ENCODE measurements at regions not wholly inside any gene's neighbourhood (a gene's known extent, or its start where the extent isn't known, plus 50 kb on each side); places are given as distances from the start of the nearest gene placed in this dataset.

DNA sequence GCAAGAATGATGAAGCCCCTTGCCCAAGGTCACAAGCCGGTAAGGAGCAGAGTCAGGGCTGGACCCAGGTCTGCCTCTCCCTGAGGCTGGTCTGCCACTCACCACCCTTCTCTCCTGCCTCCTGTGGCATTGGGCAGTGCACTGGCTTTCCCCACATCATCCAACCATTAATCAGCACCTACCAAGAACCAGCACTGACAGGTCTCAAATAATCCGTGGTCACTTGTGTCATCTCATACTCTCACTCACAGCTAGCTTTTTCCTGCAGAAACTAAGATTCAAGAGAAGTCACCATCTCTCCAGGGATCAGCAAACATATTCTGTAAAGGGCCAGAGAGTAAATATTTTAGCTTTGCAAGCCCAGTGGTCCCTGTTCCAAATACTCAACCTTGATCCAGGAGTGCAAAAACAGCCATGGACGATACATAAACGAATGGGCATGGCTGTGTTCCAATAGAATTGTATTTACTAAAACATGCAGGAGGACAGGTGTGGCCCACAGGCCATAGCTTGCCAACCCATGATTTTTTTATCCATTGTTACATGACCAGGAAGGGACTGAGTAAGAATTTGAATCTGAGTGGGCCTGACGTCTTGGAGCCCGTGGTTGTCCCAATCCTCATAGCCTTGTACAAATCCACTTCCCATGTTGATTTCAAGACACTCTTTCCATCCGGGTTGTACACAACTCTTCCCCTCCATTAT is 374.2 kb downstream of the BCL11B start:
- no peaks in the 10 kb centered on the region for H3K36me3 ChIP-seq
- intact Hi-C loops (cut with DNase I) = no loop called here
- H3K27ac ChIP-seq = no peak overlapping the region
- no peak for TF ChIP-seq POLR2A (IDR thresholded peaks at IDR 0.05)
- TF ChIP-seq, protein P1, sequence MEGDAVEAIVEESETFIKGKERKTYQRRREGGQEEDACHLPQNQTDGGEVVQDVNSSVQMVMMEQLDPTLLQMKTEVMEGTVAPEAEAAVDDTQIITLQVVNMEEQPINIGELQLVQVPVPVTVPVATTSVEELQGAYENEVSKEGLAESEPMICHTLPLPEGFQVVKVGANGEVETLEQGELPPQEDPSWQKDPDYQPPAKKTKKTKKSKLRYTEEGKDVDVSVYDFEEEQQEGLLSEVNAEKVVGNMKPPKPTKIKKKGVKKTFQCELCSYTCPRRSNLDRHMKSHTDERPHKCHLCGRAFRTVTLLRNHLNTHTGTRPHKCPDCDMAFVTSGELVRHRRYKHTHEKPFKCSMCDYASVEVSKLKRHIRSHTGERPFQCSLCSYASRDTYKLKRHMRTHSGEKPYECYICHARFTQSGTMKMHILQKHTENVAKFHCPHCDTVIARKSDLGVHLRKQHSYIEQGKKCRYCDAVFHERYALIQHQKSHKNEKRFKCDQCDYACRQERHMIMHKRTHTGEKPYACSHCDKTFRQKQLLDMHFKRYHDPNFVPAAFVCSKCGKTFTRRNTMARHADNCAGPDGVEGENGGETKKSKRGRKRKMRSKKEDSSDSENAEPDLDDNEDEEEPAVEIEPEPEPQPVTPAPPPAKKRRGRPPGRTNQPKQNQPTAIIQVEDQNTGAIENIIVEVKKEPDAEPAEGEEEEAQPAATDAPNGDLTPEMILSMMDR (IDR thresholded peaks at IDR 0.05) = no peak
- H3K9me3 ChIP-seq = no peaks in the 10 kb centered on the region
- peaks cover 3 to 24% of the 10 kb centered on the region in 2 donors for H3K4me1 ChIP-seq
- no peak for DNase-seq
- no peak overlapping the region for H3K4me3 ChIP-seq (replicated peaks in 1 of 3)
- H3K27me3 ChIP-seq = no peaks in the 10 kb centered on the region
- WGBS, 2 donors = 75 to 88% methylated on average over 7 of the region's 7 CpGs

DNA sequence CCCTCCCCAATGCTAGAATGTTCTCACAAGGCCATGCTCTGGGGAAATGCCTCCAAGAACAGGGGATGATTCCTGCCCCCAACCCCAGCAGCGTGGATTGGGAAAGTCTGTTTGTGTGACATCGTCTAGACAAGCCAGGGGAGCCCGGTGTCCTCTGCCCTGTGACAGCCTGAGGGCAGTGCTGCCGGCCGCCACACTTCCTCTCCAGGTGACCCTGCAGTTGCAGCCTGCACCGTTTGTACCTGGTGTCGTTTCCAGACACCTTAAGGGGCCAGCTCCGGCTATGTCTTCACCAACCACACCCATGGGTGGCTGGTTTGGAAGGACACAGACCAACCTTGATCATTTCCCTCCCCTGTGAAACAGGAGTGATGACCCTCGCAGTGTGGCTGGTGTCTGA is 372.6 kb downstream of the BCL11B start:
- no peak for TF ChIP-seq POLR2A (IDR thresholded peaks at IDR 0.05)
- TF ChIP-seq, protein P1 (IDR thresholded peaks at IDR 0.05) = no peak
- Histone ChIP-seq H3K36me3 (no peaks in the 10 kb centered on the region), H3K4me3 (replicated peaks in 1 of 3) (no peak overlapping the region), H3K27me3 (no peaks in the 10 kb centered on the region), H3K4me1 (peaks cover 7 to 40% of the 10 kb centered on the region in 2 donors), H3K27ac (no peak overlapping the region), H3K9me3 (no peaks in the 10 kb centered on the region)
- no peak for DNase-seq
- intact Hi-C loops (cut with DNase I) = no loop called here
- WGBS, 2 donors = 78 to 82% methylated on average over 6 to 9 of the region's 9 CpGs

DNA sequence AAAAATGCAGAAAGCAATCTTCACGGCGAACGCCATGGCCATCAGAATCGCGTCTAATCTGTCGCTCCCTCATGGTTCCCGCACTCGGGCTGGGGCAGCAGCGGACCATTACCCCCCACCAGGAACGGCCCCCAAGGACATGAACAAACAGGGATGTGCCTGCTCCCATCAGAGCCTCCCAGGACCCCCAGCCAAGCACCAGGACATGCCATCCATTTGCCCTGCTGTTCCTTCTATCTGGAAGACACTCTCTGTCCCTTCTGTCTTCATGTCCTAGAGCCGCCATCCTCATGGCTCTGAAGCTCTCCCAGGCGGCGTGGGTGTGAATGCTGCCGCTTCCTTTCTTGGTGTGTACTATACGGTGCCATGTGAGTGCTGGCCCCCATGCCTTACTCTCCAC is 371.8 kb downstream of the BCL11B start:
- Histone ChIP-seq H3K4me3 (replicated peaks in 1 of 3) (no peak overlapping the region), H3K27ac (no peak overlapping the region), H3K36me3 (no peaks in the 10 kb centered on the region), H3K4me1 (peaks cover 7 to 35% of the 10 kb centered on the region in 2 donors), H3K9me3 (no peaks in the 10 kb centered on the region), H3K27me3 (no peaks in the 10 kb centered on the region)
- intact Hi-C loops (cut with DNase I) = loop anchor here (10.0 kb wide), 2 partner anchors 205 to 335 kb away; no protein-coding TSS in a partner anchor
- TF ChIP-seq POLR2A (IDR thresholded peaks at IDR 0.05) = no peak
- TF ChIP-seq, protein P1 (IDR thresholded peaks at IDR 0.05) = no peak
- no peak for DNase-seq
- 90 to 95% methylated on average over 15 of the region's 15 CpGs for WGBS, 2 donors

DNA sequence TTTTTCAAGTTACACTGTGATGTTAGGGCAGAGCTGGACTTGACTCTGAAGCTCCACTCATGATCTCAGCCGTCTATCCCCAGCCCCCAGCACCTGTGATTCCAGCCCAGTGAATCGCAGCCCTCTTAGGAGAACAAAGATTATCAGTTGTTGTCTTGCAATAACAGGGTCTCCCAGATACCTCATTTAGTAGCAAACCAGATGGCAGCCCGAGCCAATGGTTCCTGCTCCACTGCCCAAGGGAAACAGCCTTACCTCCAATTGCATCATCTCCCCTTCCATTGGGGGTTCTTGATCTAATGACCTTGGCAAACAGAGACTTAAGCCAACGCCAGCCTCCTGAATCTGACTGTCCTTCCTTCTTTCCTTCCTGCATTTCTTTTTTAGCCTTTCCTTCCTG is 371.2 kb downstream of the BCL11B start:
- Histone ChIP-seq H3K27ac (peak overlapping the region in 1 of 3 donors; percentile 28), H3K4me3 (replicated peaks in 1 of 3) (no peak overlapping the region), H3K4me1 (peaks cover 7 to 35% of the 10 kb centered on the region in 2 donors), H3K36me3 (no peaks in the 10 kb centered on the region), H3K27me3 (no peaks in the 10 kb centered on the region), H3K9me3 (no peaks in the 10 kb centered on the region)
- DNase-seq = peak; percentile 47 to 59
- WGBS, 2 donors = 12 to 38% methylated on average over 4 of the region's 4 CpGs
- intact Hi-C loops (cut with DNase I) = loop anchor here (10.0 kb wide), 2 partner anchors 206 to 334 kb away; no protein-coding TSS in a partner anchor
- TF ChIP-seq, protein P1 (IDR thresholded peaks at IDR 0.05) = no peak
- TF ChIP-seq POLR2A (IDR thresholded peaks at IDR 0.05) = no peak

DNA sequence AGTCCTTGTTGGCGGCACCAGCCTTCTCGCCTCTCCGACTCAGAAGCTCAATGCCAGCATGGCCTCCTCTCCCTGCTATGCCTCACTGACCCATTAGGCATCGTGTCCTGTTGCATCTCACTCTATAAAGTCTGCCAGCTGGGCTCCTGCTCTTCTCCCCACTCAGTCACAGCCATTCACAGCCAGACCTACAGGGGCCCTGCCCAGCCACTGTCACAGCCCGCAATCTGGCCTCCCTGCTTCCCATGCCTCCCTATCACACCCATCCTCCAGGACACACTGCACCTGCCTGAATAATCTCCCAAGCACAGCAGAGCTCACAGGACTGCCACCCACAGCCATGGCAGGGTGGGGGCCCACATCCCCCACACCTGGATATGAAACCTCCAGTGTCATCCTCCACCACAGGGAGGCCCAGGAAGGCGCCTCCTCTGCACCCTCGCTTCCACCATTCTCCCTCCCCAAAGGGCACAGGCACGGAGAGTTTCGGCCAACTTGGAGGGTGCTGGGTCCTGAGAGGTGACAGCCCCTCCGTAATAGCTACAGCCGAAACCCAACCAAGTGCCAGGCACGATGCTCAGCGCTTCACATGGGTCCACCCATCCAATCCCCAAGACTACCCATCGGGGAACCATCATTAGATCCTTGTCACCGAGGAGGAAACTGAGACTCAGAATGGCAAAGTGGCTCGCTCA is 370.3 kb downstream of the BCL11B start:
- intact Hi-C loops (cut with DNase I) = loop anchor here (10.0 kb wide), 2 partner anchors 207 to 333 kb away; no protein-coding TSS in a partner anchor
- peaks cover 13 to 39% of the 10 kb centered on the region in 2 donors for H3K4me1 ChIP-seq
- no peaks in the 10 kb centered on the region for H3K27me3 ChIP-seq
- no peaks in the 10 kb centered on the region for H3K9me3 ChIP-seq
- WGBS, 2 donors = 96 to 97% methylated on average over 12 to 15 of the region's 16 CpGs
- no peaks in the 10 kb centered on the region for H3K36me3 ChIP-seq
- H3K27ac ChIP-seq = no peak overlapping the region
- TF ChIP-seq POLR2A (IDR thresholded peaks at IDR 0.05) = no peak
- TF ChIP-seq, protein P1 (IDR thresholded peaks at IDR 0.05) = no peak
- H3K4me3 ChIP-seq (replicated peaks in 1 of 3) = no peak overlapping the region
- no peak for DNase-seq
